GM19351 (cell line): ENCODE measurements at regions not wholly inside any gene's neighbourhood (a gene's known extent, or its start where the extent isn't known, plus 50 kb on each side); places are given as distances from the start of the nearest gene placed in this dataset.

Experiments
- ATAC-seq: cut with Tn5 transposase; IDR thresholded peaks from one replicate; pipeline ENCODE4 v1.9.1; 2021; ENCODE audit warnings: mild to moderate bottlenecking, moderate library complexity; ENCODE audit not compliant: unreplicated experiment

DNA sequence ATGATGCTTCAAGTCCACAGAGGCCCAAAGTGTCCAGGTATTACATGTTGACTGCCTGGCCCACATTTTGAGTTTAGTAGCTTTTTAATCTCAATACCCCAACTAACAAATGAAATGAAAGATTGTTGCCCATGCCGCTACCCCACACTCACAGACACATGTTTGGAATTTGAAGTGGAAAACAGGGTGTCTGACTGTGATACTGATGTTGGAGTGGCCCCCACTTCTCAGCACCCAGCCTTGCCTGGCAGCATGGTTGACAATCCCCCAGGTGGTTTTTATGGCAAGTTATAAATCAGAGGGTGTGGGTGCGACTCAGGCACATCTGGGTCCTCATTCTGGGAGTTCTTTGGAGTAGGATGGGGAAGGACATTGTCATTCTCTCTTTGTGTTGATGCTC, 314.7 kb upstream of the ZNF32 start:
- ATAC-seq, result no peak

DNA sequence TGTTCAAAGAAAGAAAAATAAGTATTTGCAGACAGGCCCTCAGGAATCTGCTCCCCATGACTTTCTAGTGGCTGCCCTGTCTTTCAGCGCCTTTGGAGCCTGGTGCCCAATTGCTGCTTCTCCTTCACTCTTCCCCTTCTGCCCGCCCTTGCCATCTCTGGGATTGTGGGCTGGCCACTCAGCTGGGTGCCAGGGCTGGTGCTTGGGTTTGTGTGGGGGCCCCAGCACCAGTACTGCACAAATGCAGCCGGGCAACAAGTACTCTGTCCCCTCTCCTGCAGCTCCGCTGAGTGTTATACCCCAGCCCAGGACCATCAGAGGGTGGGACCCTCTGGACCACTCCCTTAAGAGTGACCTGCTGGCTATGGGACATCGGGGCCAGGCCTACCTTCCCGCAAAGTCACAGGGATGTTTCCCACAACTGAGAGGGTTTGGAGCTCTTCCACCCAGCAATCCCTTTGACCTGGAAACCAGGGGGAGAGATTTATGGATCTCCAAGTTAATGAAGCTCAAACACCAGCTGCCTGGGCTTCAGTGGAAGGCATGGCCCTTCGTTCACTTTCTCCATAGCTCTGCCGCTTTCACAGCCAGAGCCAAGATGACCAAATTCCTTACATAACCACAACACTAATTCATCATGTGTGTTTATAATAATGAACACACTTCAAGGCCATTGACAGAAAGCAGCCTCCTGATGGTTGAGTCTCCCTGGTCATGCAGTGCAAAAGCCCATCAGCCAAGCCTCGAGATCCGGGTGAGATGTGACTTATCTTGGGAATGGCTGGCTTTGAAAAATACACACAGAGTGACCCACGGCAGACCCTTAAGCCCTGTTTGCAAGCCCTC, 313.9 kb upstream of the ZNF32 start:
- ATAC-seq, result no peak

DNA sequence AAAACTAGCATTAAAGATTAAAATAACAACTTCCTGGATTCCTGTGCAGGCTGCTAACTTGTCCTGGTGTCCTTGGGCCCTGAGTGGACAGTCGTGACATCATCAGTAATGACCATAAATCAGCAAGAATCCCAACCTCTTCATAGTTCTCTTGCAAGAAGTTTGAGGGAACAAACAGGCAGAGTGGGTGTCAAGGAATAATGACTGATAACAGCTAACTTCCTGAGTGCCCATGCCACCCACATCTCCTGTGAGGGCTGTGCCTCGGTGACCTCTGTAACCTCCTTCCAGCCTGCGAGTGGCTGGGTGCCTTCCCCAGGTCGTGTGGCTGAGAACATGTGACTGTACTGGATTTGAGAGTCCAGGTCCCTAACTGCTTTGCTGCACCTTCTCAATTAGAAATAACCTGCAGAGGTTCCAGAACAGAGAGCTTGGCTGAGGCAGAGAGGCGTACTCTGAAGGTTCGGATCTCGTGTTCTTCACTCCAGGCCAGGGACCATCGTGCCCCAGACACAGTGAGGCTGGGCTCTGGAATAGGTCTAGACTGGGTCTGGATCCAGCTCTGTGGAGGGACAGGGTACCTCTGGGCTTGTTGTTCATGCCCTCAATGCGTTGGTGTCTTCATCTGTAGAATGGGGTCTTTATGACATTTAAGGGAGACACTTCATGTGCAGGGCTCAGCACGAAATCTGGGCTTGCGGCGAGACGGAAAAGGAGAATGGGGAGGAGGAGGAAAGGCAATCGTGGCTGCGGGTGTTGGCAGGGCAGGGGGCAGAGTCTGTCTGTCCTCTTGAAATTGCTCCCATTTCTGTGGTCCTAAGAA, 313.1 kb upstream of the ZNF32 start:
- no peak for ATAC-seq

DNA sequence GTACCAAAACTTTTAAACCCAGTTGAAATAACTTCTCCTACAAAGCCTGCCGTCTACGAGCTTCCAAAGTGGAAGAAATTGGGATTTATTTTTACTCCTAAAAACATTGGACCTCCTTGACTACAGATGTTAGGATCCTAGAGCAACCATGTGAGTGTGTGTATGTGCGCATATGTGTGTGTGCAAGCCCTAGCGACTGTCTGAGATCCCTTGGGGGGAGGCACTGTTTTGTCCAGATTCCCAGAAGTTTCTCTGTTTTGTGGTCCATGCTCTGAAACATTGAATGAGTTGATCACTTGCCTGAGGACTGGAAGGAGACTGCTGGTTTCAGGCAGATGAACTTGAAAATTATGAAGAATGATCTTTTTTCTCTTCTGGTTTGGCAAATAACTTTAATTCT, 312.3 kb upstream of the ZNF32 start:
- ATAC-seq, result no peak

DNA sequence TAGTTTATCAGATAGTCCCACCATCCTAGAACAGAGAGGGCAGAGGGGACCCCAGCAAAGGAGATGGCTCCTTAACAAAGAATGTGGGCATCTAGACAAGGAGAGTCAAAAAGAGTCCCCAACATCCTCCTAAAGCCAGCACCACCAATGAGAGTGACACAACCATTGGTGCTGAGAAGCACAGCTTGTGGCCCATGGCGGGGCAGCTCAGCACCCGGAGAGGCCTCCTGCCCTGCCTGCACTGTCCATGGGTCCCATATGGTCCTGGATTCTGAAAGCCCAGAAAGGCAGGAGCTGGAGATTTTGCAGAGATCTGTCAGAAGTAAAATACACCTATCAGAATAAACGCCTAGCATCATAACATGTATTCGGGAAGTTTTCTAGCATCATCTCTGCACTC, 311.8 kb upstream of the ZNF32 start:
- ATAC-seq, result no peak

DNA sequence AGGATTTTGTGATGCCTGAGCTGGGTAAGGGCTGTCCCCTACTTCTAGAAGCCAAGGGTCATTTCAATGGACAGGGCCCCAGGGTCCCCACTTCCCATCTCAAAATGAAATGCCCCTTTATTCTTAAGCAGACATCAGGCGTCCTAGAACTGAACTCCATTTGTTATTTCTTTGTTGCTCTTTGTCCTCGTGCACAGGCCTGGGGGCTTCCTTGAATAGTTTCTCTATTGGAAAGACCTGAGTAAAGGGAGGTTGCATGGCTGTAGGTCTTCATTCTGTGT, 311.4 kb upstream of the ZNF32 start:
- no peak for ATAC-seq

DNA sequence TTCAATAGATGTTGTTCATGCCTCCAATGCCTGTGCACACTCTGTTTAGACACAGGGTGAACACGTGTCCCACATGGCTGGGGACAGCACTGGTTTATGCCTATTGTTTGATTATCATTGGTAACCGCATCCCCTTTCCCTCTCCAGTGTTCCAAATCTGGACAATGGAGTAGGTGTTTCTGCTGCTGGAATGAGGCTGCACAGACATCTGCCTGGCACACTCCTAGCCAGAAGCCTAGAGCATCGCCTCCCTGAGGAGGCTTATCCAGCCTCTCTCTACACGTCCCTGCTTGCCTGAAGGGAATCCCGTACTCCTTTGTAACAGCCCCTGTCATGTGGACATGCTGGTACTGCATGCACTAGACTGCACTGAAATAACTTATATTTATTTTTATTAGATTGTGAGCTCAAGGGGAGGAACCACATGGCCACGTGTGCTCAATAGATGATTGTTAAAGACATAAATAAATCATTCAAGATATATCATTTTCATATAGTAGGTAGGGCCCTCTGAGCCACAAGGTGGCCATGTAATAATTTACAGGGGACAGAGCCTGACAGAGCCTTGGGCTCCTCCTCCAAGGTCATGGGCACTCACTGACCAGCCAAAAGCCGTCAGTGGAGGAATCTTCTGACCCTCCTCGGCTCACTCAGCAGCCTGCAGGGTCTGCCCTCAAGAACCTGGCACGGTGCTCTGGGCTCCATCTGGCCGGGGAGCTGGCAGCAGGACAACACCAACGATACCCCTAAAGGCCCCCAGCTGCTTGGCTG, 310.9 kb upstream of the ZNF32 start:
- no peak for ATAC-seq

DNA sequence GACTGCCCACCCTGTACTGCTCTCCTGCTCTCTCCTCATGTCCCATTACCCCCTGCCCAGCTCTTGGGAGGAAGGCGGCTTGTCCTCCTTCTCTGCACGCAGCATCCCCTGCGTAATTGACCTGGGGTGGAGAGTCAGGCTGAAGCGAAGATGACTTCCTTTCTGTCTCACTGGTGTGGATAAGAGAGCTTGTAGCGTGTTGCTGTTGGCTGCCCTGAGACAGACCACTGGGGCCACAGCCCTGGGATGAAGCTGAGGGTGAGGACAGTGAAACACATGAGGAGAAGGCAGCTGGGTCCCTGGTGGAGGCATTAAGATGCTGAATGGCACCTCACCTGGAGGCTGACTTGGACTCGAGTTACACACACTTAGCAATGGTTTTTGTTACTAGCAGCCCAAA, 310.3 kb upstream of the ZNF32 start:
- ATAC-seq, result no peak

DNA sequence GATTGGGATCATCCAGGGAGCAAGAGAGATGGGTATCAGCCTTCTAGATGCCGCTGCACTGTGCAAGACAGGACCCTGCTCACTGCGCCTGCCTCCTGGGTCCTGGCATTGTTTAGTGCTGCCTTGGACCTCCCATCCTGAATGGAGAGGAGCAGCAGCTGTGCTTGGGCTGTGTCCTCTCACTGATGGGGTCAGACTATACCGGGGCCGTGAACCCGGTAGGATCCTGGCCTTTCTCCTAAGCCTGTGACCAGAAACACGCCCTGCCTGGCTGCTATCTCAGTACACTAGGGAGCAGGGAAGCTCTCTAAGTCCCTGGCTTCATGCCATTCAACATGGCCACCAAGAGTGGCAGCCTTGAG, 309.4 kb upstream of the ZNF32 start:
- ATAC-seq, result no peak

DNA sequence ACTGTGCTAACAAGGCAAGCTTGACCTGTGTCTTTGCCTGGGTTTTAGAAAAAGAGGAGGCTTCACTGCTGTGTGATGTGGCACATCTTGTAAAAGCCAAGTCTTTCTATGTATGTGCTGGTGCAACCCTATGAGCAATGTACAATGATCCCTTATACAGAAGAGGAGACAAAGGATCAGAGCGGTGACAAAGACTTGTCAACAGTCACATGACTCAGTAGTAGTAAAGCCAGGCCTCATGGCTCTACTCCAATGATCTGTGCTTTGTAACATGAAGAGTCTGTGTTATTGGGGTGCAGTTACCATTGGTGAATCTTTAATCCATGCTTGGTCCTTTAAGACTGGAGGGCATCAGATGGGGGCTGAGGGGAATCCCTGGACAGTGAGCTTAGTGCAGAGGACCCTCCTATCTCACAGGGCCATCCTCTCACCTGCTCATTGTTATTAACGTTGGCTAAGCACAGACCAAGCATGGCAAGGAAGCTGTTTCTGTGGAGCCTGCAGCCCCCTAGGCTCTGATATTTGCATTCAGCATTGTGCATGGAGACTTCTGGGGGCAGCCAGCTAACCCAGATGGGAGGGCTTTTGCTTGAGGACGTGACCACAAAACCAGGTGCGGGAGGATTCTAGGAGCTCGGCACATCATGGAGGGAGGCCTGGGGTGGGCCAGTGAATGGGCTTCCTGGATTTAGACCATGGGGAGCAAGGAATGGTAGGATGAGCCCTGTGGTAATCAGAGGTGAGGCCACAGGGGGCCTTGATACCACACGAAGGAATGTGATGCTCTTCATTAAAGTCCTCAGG, 308.8 kb upstream of the ZNF32 start:
- no peak for ATAC-seq

DNA sequence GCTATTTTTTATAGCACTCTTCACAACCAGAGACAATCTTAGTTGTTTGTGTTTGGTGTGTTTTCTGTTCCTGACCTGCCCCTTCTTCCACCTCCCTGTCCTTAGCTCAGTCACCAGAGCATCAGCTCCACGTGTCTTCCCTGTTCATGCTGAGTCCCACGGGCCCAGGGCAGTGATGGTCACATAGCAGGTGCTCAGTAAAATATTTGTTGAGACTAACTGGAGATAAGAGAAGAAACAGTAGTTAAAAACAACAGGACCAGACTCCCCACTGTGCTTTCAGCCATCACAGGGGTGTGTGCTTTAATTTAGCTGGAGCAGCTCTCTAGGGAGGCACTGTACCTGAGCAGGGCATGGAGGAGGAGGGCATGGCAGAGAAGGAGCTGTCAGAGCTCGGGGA, 307.3 kb upstream of the ZNF32 start:
- no peak for ATAC-seq

DNA sequence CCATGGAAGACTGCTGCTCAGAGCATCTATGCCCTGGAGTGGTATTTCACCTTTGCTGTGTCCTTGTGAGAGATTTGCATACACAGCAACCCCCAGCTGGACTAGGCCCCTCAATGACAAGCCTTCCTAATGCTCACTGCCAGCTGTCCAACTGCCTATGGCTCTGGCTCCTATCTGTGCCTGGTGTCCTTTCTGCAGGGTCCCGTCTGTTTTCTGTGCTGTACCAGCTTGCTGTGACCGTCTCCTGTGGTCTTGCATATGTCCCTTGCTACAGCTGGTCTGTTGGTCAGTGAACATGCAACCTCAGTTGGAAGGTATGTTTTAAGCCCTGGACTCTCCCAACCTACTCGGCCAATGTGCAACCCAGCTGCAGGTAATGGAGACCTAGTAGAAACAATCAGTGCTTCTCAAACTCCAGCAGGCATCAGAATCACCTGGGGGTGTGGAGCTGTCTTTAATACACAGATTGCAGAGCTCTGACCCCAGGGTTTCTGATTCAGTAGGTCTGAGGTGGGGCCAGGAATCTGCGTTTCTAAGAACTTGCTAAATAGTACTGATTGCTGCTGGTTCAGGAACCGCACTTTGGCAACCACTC, 306.4 kb upstream of the ZNF32 start:
- ATAC-seq, result no peak

DNA sequence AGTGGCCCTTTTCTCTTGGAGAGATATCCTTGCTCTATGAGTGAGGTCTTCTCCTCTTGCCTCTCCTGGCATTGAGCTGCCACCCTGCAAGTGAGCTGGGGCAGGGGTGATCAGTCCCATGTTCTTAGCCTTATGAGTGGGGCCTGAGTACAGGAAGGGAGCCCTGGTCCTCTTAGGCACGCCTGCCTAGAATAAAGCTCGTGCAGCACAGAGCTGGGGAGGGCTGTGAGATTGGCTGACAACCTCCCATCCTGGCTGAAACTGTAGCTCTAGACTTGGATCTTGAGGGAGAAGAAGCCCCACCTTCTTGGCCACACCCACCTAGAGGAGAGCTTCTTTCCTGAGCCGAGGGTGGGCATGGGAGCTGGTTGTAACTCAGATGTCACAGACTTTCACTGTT, 305.0 kb upstream of the ZNF32 start:
- ATAC-seq, result no peak

DNA sequence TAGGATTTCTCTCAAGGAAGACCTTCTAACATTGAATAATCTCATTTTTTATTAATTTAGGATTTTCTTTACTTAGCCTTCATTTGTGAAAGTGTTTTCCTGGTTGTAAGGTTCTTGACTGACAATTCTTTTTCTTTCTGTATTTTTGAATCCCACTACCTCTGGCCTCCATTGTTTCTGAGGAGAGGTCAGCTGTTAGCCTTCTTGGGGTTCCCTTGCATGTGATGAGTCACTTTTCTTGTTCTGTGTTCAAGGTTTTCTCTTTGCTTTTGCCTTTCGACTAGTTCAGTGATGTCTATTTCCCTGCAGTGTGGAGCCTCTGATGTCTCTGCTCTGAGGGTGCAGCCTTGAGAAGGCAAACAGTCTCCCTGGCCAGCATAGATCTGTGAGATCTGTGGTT, 304.1 kb upstream of the ZNF32 start:
- ATAC-seq, result no peak

DNA sequence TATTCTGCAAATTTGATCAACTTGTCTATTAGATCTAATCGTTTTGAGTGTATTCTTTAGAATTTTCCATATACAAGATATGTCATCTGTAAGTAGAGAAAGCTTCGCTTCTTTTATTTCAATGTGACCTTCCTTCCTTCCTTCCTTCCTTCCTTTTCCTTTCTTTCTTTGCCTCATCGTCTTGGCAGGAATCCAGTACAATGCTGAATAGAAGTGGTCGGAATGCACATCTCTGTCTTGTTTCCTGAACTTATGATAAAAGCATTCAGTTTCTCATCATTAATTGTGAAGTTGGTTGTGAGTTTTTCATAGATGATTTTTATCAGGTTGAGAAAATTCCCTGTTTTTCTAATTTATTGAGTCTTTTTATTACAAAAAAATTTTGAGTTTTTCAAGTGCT, 300.7 kb upstream of the ZNF32 start:
- no peak for ATAC-seq

DNA sequence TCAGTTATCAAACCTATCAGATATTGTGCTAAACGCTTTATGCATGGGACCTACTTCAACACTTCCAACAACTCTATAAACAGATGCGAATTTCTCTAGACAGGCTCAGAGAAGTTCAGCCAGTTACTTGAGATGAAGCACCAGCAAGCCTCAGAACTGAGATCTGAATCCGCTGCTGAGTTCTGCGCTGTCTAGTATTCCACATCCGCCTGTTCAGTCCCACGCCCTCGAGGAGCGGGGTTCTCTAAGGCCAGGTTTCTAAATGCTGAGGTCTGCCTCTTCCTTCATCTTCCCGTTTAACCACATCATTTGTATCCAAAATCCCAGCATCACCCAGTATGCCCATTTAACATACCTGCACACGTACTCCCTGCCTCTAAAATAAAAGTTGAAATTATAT, 297.8 kb upstream of the ZNF32 start:
- ATAC-seq, result no peak

DNA sequence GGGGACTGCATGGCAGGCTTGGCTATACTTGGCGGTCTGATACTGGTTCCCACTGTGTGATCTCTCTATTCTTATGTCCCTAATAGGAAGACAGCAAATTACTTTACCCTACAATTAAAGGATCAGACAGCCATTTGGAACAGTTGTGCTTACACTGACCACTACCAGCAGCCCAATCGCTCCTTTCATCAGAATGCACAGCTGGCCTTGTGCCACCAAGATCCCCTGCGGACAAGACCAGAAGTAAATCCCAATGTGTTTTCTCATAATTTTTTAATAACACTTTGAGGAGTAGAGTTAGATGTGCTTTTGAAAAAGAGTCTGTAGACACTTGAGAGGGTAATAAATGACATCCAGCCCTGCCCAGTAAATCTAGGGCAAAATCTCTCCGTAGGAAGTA, 297.2 kb upstream of the ZNF32 start:
- no peak for ATAC-seq

DNA sequence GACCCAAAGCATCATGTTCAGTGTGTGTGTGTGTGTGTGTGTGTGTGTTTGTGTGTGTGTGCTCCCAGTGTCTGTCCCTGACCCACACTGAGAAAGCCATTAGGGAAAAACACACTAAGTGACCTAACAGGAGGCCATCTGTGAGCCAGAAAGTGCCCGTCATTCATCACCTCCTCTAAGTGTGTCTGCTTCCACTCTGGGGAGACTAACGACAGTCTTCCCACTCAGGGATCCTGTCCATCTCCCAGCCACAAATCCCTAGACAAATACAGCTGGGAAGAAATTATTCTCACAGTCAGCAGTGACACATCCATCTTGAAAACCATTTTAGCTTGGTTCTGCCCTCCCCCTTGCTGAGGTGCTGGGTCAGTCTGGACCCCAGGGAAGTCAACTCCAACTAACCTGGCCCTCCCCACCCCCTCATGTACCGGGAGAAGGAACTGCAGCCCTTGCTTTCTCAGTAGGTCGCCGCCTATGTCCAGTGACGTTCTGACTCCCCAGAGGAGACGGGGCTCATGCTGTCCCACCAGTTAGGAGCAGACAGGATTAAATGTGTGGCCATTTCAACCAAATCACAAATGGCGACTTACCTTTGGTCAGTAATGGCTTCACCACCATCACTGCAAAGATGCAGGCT, 296.5 kb upstream of the ZNF32 start:
- ATAC-seq, result no peak

DNA sequence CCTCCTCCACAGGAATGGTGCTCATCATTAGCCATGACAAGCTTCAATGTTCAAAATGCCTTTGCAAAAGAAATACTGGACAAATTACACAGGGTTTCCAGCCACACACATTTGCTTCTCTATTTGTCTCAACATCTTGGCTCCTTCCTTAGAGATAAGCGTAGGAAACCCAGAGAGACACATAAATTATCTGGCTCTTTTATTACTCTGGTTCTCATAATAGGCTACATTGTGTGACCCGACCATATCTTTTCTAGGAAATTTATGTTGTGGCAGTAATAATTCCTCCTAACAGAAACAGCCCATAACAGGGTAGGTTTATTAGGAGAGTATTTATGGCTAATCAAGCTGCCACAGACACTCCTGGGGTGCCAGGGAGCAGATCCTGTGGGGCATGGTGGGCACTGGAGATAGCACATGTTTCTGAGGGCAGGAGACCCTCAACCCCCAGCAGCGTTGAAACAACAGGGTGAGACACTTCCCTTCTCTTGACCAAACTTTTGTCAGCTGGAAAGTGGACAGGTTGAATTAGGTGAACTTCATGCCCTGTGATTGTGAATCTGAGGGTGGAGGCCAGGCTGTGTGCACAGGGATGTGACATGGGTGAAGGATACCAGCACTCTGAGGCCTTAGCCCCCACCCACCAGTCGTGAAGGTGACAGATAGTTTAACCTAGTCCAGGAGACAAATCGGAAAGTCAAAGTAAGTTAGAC, 295.9 kb upstream of the ZNF32 start:
- ATAC-seq, result no peak
